ENCODE measurements at regions not wholly inside any gene's neighbourhood (a gene's known extent, or its start where the extent isn't known, plus 50 kb on each side); places are given as distances from the start of the nearest gene placed in this dataset.

- TF ChIP-seq CTCF (IDR thresholded peaks at IDR 0.05; ENCODE audit: low read depth, low read length, missing control alignments): no peak
- H3K4me3 ChIP-seq (ENCODE audit: low read depth, low read length): no peak overlapping the region
- no peak for DNase-seq (ENCODE audit: low read depth)
Observed at GRCh38 chrX:97728215-97728614, 844.5 kb downstream of the RPA4 start.

- no peak overlapping the region for H3K4me3 ChIP-seq (ENCODE audit: low read depth, low read length)
- DNase-seq (ENCODE audit: low read depth): no peak
- no peak for TF ChIP-seq CTCF (IDR thresholded peaks at IDR 0.05; ENCODE audit: low read depth, low read length, missing control alignments)
Observed at GRCh38 chrX:97740044-97740443, 856.3 kb downstream of the RPA4 start.

GRCh38 chrX:97740886-97741285 lies 857.2 kb downstream of the RPA4 start:
- no peak overlapping the region for H3K4me3 ChIP-seq (ENCODE audit: low read depth, low read length)
- DNase-seq (ENCODE audit: low read depth): no peak
- TF ChIP-seq CTCF (IDR thresholded peaks at IDR 0.05; ENCODE audit: low read depth, low read length, missing control alignments): no peak

- peak; percentile 49 for TF ChIP-seq CTCF (IDR thresholded peaks at IDR 0.05; ENCODE audit: low read depth, low read length, missing control alignments)
- H3K4me3 ChIP-seq (ENCODE audit: low read depth, low read length): no peak overlapping the region
- DNase-seq (ENCODE audit: low read depth): no peak
Observed at GRCh38 chrX:97743014-97743413, 859.3 kb downstream of the RPA4 start.

GRCh38 chrX:97747346-97747745 lies 863.6 kb downstream of the RPA4 start:
- no peak for DNase-seq (ENCODE audit: low read depth)
- TF ChIP-seq CTCF (IDR thresholded peaks at IDR 0.05; ENCODE audit: low read depth, low read length, missing control alignments): no peak
- H3K4me3 ChIP-seq (ENCODE audit: low read depth, low read length): no peak overlapping the region

GRCh38 chrX:97751016-97751415 lies 867.3 kb downstream of the RPA4 start:
- DNase-seq (ENCODE audit: low read depth): no peak
- no peak for TF ChIP-seq CTCF (IDR thresholded peaks at IDR 0.05; ENCODE audit: low read depth, low read length, missing control alignments)
- H3K4me3 ChIP-seq (ENCODE audit: low read depth, low read length): no peak overlapping the region

GRCh38 chrX:97751735-97752134 lies 868.0 kb downstream of the RPA4 start:
- TF ChIP-seq CTCF (IDR thresholded peaks at IDR 0.05; ENCODE audit: low read depth, low read length, missing control alignments): no peak
- no peak for DNase-seq (ENCODE audit: low read depth)
- H3K4me3 ChIP-seq (ENCODE audit: low read depth, low read length): no peak overlapping the region
